ENCODE measurements at regions not wholly inside any gene's neighbourhood (a gene's known extent, or its start where the extent isn't known, plus 50 kb on each side); places are given as distances from the start of the nearest gene placed in this dataset.

GRCh38 chr6:119891206-119891605, 541.6 kb upstream of the MAN1A1 start:
- TF ChIP-seq REST (IDR thresholded peaks at IDR 0.05; ENCODE audit: insufficient read depth in 1 of 2, low read depth in 2 of 2, low read length in 2 of 2) (no peak), POLR2AphosphoS5 (IDR thresholded peaks at IDR 0.05; ENCODE audit: low read depth, low read length) (no peak)

All from PFSK-1 (cell line).